ENCODE measurements at regions not wholly inside any gene's neighbourhood (a gene's known extent, or its start where the extent isn't known, plus 50 kb on each side); places are given as distances from the start of the nearest gene placed in this dataset.

DNA sequence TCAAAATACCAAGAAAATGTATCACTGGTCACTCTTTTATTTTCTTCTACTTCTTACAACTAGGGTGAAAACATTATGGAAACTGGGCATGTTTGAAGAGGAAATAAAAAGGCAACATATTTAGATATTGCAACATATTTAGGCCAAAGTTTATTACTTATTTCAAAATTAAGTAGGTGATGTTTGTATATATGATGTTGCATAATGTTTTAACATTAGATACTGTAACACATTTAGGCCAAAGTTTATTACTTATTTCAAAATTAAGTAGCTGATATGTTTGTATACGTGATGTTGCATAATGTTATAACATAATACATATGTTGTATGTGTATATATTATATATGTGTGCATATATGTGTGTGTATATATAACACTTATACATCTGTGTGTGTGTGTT, 451.3 kb downstream of the LIG4 start:
- H3K27me3 ChIP-seq (ENCODE audit: control insufficient read depth in 1 of 2, insufficient read depth in 2 of 2, low read length in 2 of 2) = no peaks in the 10 kb centered on the region
- H3K36me3 ChIP-seq (ENCODE audit: control insufficient read depth in 2 of 2, insufficient read depth in 2 of 2, low read length in 2 of 2) = no peaks in the 10 kb centered on the region
- H3K27ac ChIP-seq (ENCODE audit: low read length) = no peak overlapping the region
- H3K9ac ChIP-seq (ENCODE audit: low read length in 2 of 2) = no peak overlapping the region
- no peak overlapping the region for H3K4me3 ChIP-seq (ENCODE audit: low read length in 2 of 2)
- no peaks in the 10 kb centered on the region for H3K9me3 ChIP-seq (ENCODE audit: control insufficient read depth in 2 of 2, low read length in 2 of 2)
- H3K4me1 ChIP-seq (ENCODE audit: control insufficient read depth, insufficient read depth, low read length) = no peaks in the 10 kb centered on the region

DNA sequence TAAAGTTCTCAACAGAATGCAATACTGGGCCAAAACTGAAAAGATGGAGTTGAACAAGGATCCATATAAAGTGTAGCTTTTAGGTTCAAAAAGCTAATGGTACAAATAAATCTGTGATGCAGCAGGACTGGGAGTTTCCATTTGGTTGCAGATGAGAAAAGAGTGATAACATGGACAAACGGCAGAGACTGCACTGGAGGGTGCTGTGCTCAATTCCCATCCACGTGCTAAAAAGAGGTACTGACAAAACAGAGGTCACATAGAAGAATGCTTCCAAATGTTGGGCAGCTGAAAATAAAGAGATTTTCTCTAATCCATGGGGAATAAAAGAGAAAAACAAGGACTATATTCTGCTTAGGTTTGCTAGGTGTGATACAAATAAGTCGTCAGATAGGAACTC, 461.6 kb downstream of the LIG4 start:
- H3K36me3 ChIP-seq (ENCODE audit: control insufficient read depth in 2 of 2, insufficient read depth in 2 of 2, low read length in 2 of 2) = no peaks in the 10 kb centered on the region
- H3K27ac ChIP-seq (ENCODE audit: low read length) = no peak overlapping the region

DNA sequence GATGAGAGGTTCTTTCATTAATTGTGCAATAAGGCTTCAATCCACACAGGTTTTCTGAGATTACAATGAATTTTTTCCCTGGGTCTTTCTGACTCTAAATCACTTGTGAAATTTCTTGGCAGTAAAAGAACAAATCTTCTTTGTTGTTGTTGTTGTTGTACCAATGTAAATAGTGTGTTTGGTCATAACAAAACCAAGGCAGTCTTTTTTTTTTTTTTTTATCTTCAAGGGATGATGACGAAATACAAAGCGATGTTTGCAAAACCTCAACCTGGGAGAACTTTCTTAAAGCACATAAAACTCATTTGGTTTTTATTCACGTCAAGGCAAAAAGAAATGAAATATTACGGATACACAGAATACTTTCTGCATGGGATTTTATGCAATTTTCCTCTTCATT, 462.0 kb downstream of the LIG4 start:
- Histone ChIP-seq H3K4me3 (ENCODE audit: low read length in 2 of 2) (no peak overlapping the region), H3K9ac (ENCODE audit: low read length in 2 of 2) (no peak overlapping the region), H3K27ac (ENCODE audit: low read length) (no peak overlapping the region), H3K27me3 (ENCODE audit: control insufficient read depth in 1 of 2, insufficient read depth in 2 of 2, low read length in 2 of 2) (no peaks in the 10 kb centered on the region), H3K9me3 (ENCODE audit: control insufficient read depth in 2 of 2, low read length in 2 of 2) (no peaks in the 10 kb centered on the region), H3K36me3 (ENCODE audit: control insufficient read depth in 2 of 2, insufficient read depth in 2 of 2, low read length in 2 of 2) (no peaks in the 10 kb centered on the region), H3K4me1 (ENCODE audit: control insufficient read depth, insufficient read depth, low read length) (no peaks in the 10 kb centered on the region)

More for the DNA sequence above, 461.6 kb downstream of the LIG4 start:
- no peak overlapping the region for H3K4me3 ChIP-seq (ENCODE audit: low read length in 2 of 2)
- no peaks in the 10 kb centered on the region for H3K9me3 ChIP-seq (ENCODE audit: control insufficient read depth in 2 of 2, low read length in 2 of 2)
- no peaks in the 10 kb centered on the region for H3K27me3 ChIP-seq (ENCODE audit: control insufficient read depth in 1 of 2, insufficient read depth in 2 of 2, low read length in 2 of 2)
- H3K4me1 ChIP-seq (ENCODE audit: control insufficient read depth, insufficient read depth, low read length) = no peaks in the 10 kb centered on the region
- no peak overlapping the region for H3K9ac ChIP-seq (ENCODE audit: low read length in 2 of 2)

GRCh38 chr13:107743983-107744382, 471.4 kb downstream of the LIG4 start:
- Histone ChIP-seq H3K27me3 (ENCODE audit: control insufficient read depth in 1 of 2, insufficient read depth in 2 of 2, low read length in 2 of 2) (no peaks in the 10 kb centered on the region), H3K36me3 (ENCODE audit: control insufficient read depth in 2 of 2, insufficient read depth in 2 of 2, low read length in 2 of 2) (no peaks in the 10 kb centered on the region), H3K4me3 (ENCODE audit: low read length in 2 of 2) (no peak overlapping the region), H3K9ac (ENCODE audit: low read length in 2 of 2) (no peak overlapping the region), H3K27ac (ENCODE audit: low read length) (no peak overlapping the region), H3K4me1 (ENCODE audit: control insufficient read depth, insufficient read depth, low read length) (no peaks in the 10 kb centered on the region), H3K9me3 (ENCODE audit: control insufficient read depth in 2 of 2, low read length in 2 of 2) (no peaks in the 10 kb centered on the region)

- H3K36me3 ChIP-seq (ENCODE audit: control insufficient read depth in 2 of 2, insufficient read depth in 2 of 2, low read length in 2 of 2) = no peaks in the 10 kb centered on the region
- no peak overlapping the region for H3K4me3 ChIP-seq (ENCODE audit: low read length in 2 of 2)
- no peak overlapping the region for H3K27ac ChIP-seq (ENCODE audit: low read length)
- no peaks in the 10 kb centered on the region for H3K9me3 ChIP-seq (ENCODE audit: control insufficient read depth in 2 of 2, low read length in 2 of 2)
- H3K9ac ChIP-seq (ENCODE audit: low read length in 2 of 2) = no peak overlapping the region
- H3K27me3 ChIP-seq (ENCODE audit: control insufficient read depth in 1 of 2, insufficient read depth in 2 of 2, low read length in 2 of 2) = no peaks in the 10 kb centered on the region
- no peaks in the 10 kb centered on the region for H3K4me1 ChIP-seq (ENCODE audit: control insufficient read depth, insufficient read depth, low read length)
These were observed 471.8 kb downstream of the LIG4 start for GRCh38 chr13:107743526-107743925.

- no peak overlapping the region for H3K27ac ChIP-seq (ENCODE audit: low read length)
- H3K27me3 ChIP-seq (ENCODE audit: control insufficient read depth in 1 of 2, insufficient read depth in 2 of 2, low read length in 2 of 2) = no peaks in the 10 kb centered on the region
- no peaks in the 10 kb centered on the region for H3K4me1 ChIP-seq (ENCODE audit: control insufficient read depth, insufficient read depth, low read length)
- no peaks in the 10 kb centered on the region for H3K9me3 ChIP-seq (ENCODE audit: control insufficient read depth in 2 of 2, low read length in 2 of 2)
- no peak overlapping the region for H3K9ac ChIP-seq (ENCODE audit: low read length in 2 of 2)
- H3K4me3 ChIP-seq (ENCODE audit: low read length in 2 of 2) = no peak overlapping the region
- H3K36me3 ChIP-seq (ENCODE audit: control insufficient read depth in 2 of 2, insufficient read depth in 2 of 2, low read length in 2 of 2) = no peaks in the 10 kb centered on the region
These were observed 472.2 kb downstream of the LIG4 start for GRCh38 chr13:107743100-107743499.

GRCh38 chr13:107742544-107742943, 472.8 kb downstream of the LIG4 start:
- Histone ChIP-seq H3K4me1 (ENCODE audit: control insufficient read depth, insufficient read depth, low read length) (no peaks in the 10 kb centered on the region), H3K36me3 (ENCODE audit: control insufficient read depth in 2 of 2, insufficient read depth in 2 of 2, low read length in 2 of 2) (no peaks in the 10 kb centered on the region), H3K4me3 (ENCODE audit: low read length in 2 of 2) (no peak overlapping the region), H3K9me3 (ENCODE audit: control insufficient read depth in 2 of 2, low read length in 2 of 2) (no peaks in the 10 kb centered on the region), H3K27ac (ENCODE audit: low read length) (no peak overlapping the region), H3K27me3 (ENCODE audit: control insufficient read depth in 1 of 2, insufficient read depth in 2 of 2, low read length in 2 of 2) (no peaks in the 10 kb centered on the region), H3K9ac (ENCODE audit: low read length in 2 of 2) (no peak overlapping the region)

- Histone ChIP-seq H3K9me3 (ENCODE audit: control insufficient read depth in 2 of 2, low read length in 2 of 2) (no peaks in the 10 kb centered on the region), H3K27me3 (ENCODE audit: control insufficient read depth in 1 of 2, insufficient read depth in 2 of 2, low read length in 2 of 2) (no peaks in the 10 kb centered on the region), H3K4me3 (ENCODE audit: low read length in 2 of 2) (no peak overlapping the region), H3K27ac (ENCODE audit: low read length) (no peak overlapping the region), H3K9ac (ENCODE audit: low read length in 2 of 2) (no peak overlapping the region), H3K36me3 (ENCODE audit: control insufficient read depth in 2 of 2, insufficient read depth in 2 of 2, low read length in 2 of 2) (no peaks in the 10 kb centered on the region), H3K4me1 (ENCODE audit: control insufficient read depth, insufficient read depth, low read length) (no peaks in the 10 kb centered on the region)
These were observed 477.3 kb downstream of the LIG4 start for GRCh38 chr13:107738004-107738403.

GRCh38 chr13:107736731-107737130, 478.6 kb downstream of the LIG4 start:
- Histone ChIP-seq H3K27me3 (ENCODE audit: control insufficient read depth in 1 of 2, insufficient read depth in 2 of 2, low read length in 2 of 2) (no peaks in the 10 kb centered on the region), H3K9ac (ENCODE audit: low read length in 2 of 2) (no peak overlapping the region), H3K9me3 (ENCODE audit: control insufficient read depth in 2 of 2, low read length in 2 of 2) (no peaks in the 10 kb centered on the region), H3K27ac (ENCODE audit: low read length) (no peak overlapping the region), H3K4me1 (ENCODE audit: control insufficient read depth, insufficient read depth, low read length) (no peaks in the 10 kb centered on the region), H3K4me3 (ENCODE audit: low read length in 2 of 2) (no peak overlapping the region), H3K36me3 (ENCODE audit: control insufficient read depth in 2 of 2, insufficient read depth in 2 of 2, low read length in 2 of 2) (no peaks in the 10 kb centered on the region)

GRCh38 chr13:107736170-107736569, 479.2 kb downstream of the LIG4 start:
- no peak overlapping the region for H3K9ac ChIP-seq (ENCODE audit: low read length in 2 of 2)
- H3K4me1 ChIP-seq (ENCODE audit: control insufficient read depth, insufficient read depth, low read length) = no peaks in the 10 kb centered on the region
- H3K9me3 ChIP-seq (ENCODE audit: control insufficient read depth in 2 of 2, low read length in 2 of 2) = no peaks in the 10 kb centered on the region
- H3K4me3 ChIP-seq (ENCODE audit: low read length in 2 of 2) = no peak overlapping the region
- H3K27ac ChIP-seq (ENCODE audit: low read length) = no peak overlapping the region
- no peaks in the 10 kb centered on the region for H3K27me3 ChIP-seq (ENCODE audit: control insufficient read depth in 1 of 2, insufficient read depth in 2 of 2, low read length in 2 of 2)
- H3K36me3 ChIP-seq (ENCODE audit: control insufficient read depth in 2 of 2, insufficient read depth in 2 of 2, low read length in 2 of 2) = no peaks in the 10 kb centered on the region

- Histone ChIP-seq H3K27ac (ENCODE audit: low read length) (no peak overlapping the region), H3K4me3 (ENCODE audit: low read length in 2 of 2) (no peak overlapping the region), H3K9me3 (ENCODE audit: control insufficient read depth in 2 of 2, low read length in 2 of 2) (no peaks in the 10 kb centered on the region), H3K36me3 (ENCODE audit: control insufficient read depth in 2 of 2, insufficient read depth in 2 of 2, low read length in 2 of 2) (no peaks in the 10 kb centered on the region), H3K27me3 (ENCODE audit: control insufficient read depth in 1 of 2, insufficient read depth in 2 of 2, low read length in 2 of 2) (no peaks in the 10 kb centered on the region), H3K9ac (ENCODE audit: low read length in 2 of 2) (no peak overlapping the region), H3K4me1 (ENCODE audit: control insufficient read depth, insufficient read depth, low read length) (no peaks in the 10 kb centered on the region)
These were observed 480.3 kb downstream of the LIG4 start for GRCh38 chr13:107734891-107735625.
